ENCODE measurements at regions not wholly inside any gene's neighbourhood (a gene's known extent, or its start where the extent isn't known, plus 50 kb on each side); places are given as distances from the start of the nearest gene placed in this dataset.

DNA sequence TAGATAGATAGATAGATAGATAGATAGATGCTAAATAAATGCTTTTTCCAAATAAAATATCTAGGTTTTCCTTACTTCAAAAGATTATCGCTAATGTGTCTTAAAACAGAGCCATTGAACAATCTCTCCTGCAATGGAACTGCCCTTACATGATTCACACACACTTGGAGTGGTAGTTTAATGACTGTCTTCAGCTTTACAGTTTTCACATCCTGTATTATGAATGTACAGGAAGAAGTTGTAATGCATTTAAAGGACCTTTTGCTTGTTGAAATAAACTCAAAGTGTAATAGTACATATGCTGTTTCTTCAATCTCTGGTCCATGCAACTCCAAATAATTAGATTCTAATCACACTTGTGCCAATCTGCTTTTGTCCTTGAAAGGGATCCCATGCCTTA lies 797.6 kb upstream of the CDH2 start:
- no TSS peak for BruUV-seq (replicated peaks)
- Mint-ChIP-seq H3K27me3 (ENCODE audit: insufficient read depth, unreplicated experiment) (peaks cover 5% of the 10 kb centered on the region), H3K36me3 (ENCODE audit: insufficient read depth, unreplicated experiment) (no peaks in the 10 kb centered on the region), H3K4me3 (ENCODE audit: unreplicated experiment) (no peak overlapping the region), H3K27ac (ENCODE audit: unreplicated experiment) (no peak overlapping the region), H3K4me1 (ENCODE audit: low read depth, unreplicated experiment) (no peaks in the 10 kb centered on the region), H3K9me3 (ENCODE audit: unreplicated experiment) (no peaks in the 10 kb centered on the region)
- intact Hi-C loops (cut with micrococcal nuclease; ENCODE audit: unreplicated experiment): no loop called here
- no peak for DNase-seq
- H3K9me3 ChIP-seq: no peaks in the 10 kb centered on the region
- H3K36me3 ChIP-seq (ENCODE audit: control insufficient read depth, insufficient read depth, low read length): no peaks in the 10 kb centered on the region
- CTCF ChIA-PET: no interaction called here
- POLR2A ChIA-PET: no interaction called here
- TF ChIP-seq, protein P1, sequence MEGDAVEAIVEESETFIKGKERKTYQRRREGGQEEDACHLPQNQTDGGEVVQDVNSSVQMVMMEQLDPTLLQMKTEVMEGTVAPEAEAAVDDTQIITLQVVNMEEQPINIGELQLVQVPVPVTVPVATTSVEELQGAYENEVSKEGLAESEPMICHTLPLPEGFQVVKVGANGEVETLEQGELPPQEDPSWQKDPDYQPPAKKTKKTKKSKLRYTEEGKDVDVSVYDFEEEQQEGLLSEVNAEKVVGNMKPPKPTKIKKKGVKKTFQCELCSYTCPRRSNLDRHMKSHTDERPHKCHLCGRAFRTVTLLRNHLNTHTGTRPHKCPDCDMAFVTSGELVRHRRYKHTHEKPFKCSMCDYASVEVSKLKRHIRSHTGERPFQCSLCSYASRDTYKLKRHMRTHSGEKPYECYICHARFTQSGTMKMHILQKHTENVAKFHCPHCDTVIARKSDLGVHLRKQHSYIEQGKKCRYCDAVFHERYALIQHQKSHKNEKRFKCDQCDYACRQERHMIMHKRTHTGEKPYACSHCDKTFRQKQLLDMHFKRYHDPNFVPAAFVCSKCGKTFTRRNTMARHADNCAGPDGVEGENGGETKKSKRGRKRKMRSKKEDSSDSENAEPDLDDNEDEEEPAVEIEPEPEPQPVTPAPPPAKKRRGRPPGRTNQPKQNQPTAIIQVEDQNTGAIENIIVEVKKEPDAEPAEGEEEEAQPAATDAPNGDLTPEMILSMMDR (IDR thresholded peaks at IDR 0.05; ENCODE audit: insufficient read depth in 1 of 2, low read depth in 1 of 2, low read length in 1 of 2, severe bottlenecking in 1 of 2, unreplicated experiment in 1 of 2): no peak
- H3K4me1 ChIP-seq: no peaks in the 10 kb centered on the region
- no peaks in the 10 kb centered on the region for H3K27me3 ChIP-seq (replicated peaks; ENCODE audit: control insufficient read depth, insufficient read depth, low read length)
- H3K4me3 ChIP-seq (ENCODE audit: low read depth, low read length): no peak overlapping the region

DNA sequence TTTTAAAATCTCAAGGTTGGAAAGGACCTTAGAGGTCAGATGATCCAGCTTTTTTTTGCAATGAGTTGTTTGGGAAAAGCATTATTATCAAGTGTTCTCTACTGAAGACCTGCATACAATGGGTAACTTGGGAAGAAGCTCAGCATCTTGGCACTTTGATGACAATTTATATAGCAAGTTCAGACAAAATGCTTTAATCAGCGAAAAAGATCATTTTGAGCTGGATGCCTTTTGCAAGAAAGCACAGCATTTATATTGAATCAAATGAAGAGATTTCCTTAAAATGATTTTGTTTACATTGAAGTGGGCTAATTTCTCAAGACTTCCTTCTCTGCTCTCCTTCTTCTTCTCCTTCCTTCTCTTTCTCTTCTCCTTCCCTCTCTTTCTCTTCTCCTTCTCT lies 796.4 kb upstream of the CDH2 start:
- peaks cover 5% of the 10 kb centered on the region for H3K27me3 Mint-ChIP-seq (ENCODE audit: insufficient read depth, unreplicated experiment)
- no peaks in the 10 kb centered on the region for H3K4me1 Mint-ChIP-seq (ENCODE audit: low read depth, unreplicated experiment)
- POLR2A ChIA-PET: no interaction called here
- no peak overlapping the region for H3K4me3 ChIP-seq (ENCODE audit: low read depth, low read length)
- H3K27ac Mint-ChIP-seq (ENCODE audit: unreplicated experiment): no peak overlapping the region
- H3K4me1 ChIP-seq: no peaks in the 10 kb centered on the region
- H3K36me3 Mint-ChIP-seq (ENCODE audit: insufficient read depth, unreplicated experiment): no peaks in the 10 kb centered on the region
- no TSS peak for BruUV-seq (replicated peaks)
- H3K9me3 Mint-ChIP-seq (ENCODE audit: unreplicated experiment): no peaks in the 10 kb centered on the region
- no peak overlapping the region for H3K4me3 Mint-ChIP-seq (ENCODE audit: unreplicated experiment)
- TF ChIP-seq, protein P1 (IDR thresholded peaks at IDR 0.05; ENCODE audit: insufficient read depth in 1 of 2, low read depth in 1 of 2, low read length in 1 of 2, severe bottlenecking in 1 of 2, unreplicated experiment in 1 of 2): no peak
- CTCF ChIA-PET: no interaction called here
- no peak for DNase-seq
- no peaks in the 10 kb centered on the region for H3K9me3 ChIP-seq
- no peaks in the 10 kb centered on the region for H3K27me3 ChIP-seq (replicated peaks; ENCODE audit: control insufficient read depth, insufficient read depth, low read length)
- H3K36me3 ChIP-seq (ENCODE audit: control insufficient read depth, insufficient read depth, low read length): no peaks in the 10 kb centered on the region
- intact Hi-C loops (cut with micrococcal nuclease; ENCODE audit: unreplicated experiment): no loop called here

DNA sequence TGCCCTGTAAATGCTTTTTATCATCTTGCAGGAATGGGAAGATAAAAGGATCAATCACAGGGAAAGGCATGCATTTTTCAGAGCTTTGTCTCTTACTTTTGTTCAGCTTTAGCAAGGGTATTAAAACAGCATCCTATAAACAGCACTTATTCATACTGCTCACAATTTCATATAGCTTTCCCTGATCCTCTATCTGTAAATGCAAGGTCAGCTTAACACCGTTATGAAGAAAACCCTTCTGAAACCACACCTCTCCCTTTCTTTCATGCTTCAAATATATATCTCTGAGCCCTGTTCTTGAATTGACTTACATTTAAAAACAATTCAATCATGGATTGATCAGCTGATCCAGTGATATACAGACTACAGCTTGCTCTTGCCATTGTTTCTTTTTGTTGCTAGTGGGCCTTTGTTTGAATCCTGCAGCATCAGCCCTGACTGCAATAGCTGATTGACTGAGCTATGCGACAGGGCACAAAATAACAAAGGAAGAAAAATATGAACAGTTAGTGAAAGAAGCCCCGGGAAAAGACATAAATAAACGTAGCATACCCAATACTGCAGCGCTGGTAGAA lies 795.5 kb upstream of the CDH2 start:
- TF ChIP-seq, protein P1 (IDR thresholded peaks at IDR 0.05; ENCODE audit: insufficient read depth in 1 of 2, low read depth in 1 of 2, low read length in 1 of 2, severe bottlenecking in 1 of 2, unreplicated experiment in 1 of 2): no peak
- DNase-seq: no peak
- no peaks in the 10 kb centered on the region for H3K27me3 ChIP-seq (replicated peaks; ENCODE audit: control insufficient read depth, insufficient read depth, low read length)
- H3K27ac Mint-ChIP-seq (ENCODE audit: unreplicated experiment): no peak overlapping the region
- intact Hi-C loops (cut with micrococcal nuclease; ENCODE audit: unreplicated experiment): no loop called here
- no peaks in the 10 kb centered on the region for H3K4me1 Mint-ChIP-seq (ENCODE audit: low read depth, unreplicated experiment)
- no peak overlapping the region for H3K4me3 ChIP-seq (ENCODE audit: low read depth, low read length)
- ChIA-PET POLR2A (no interaction called here), CTCF (no interaction called here)
- no peaks in the 10 kb centered on the region for H3K9me3 Mint-ChIP-seq (ENCODE audit: unreplicated experiment)
- no peak overlapping the region for H3K4me3 Mint-ChIP-seq (ENCODE audit: unreplicated experiment)
- H3K4me1 ChIP-seq: no peaks in the 10 kb centered on the region
- H3K9me3 ChIP-seq: no peaks in the 10 kb centered on the region
- no peaks in the 10 kb centered on the region for H3K36me3 Mint-ChIP-seq (ENCODE audit: insufficient read depth, unreplicated experiment)
- H3K27me3 Mint-ChIP-seq (ENCODE audit: insufficient read depth, unreplicated experiment): peaks cover 5% of the 10 kb centered on the region
- no TSS peak for BruUV-seq (replicated peaks)
- H3K36me3 ChIP-seq (ENCODE audit: control insufficient read depth, insufficient read depth, low read length): no peaks in the 10 kb centered on the region
